SK-MEL-5 (cell line): ENCODE measurements at regions not wholly inside any gene's neighbourhood (a gene's known extent, or its start where the extent isn't known, plus 50 kb on each side); places are given as distances from the start of the nearest gene placed in this dataset.

Experiments used
- DNase-seq: peaks from one replicate; pipeline ENCODE4 v3.0.0-alpha.2; 2016; ENCODE audit warnings: low read depth, low spot score
- in situ Hi-C: cut with HindIII; loops from 2 replicates; pipeline ENCODE4 v1.10.0; 2016; ENCODE audit warnings: low sequenced_read_pairs, high pct_unique_total_duplicates, low pct_unique_long_range_greater_than_20kb

GRCh38 chr4:38223782-38224236, 263.6 kb downstream of the PTTG2 start:
- in situ Hi-C loops, result no loop called here

GRCh38 chr4:38224850-38225249, 264.7 kb downstream of the PTTG2 start:
- in situ Hi-C loops, result no loop called here
- no peak for DNase-seq

More at GRCh38 chr4:38223782-38224236, 263.6 kb downstream of the PTTG2 start:
- peak; percentile 69 for DNase-seq

DNA sequence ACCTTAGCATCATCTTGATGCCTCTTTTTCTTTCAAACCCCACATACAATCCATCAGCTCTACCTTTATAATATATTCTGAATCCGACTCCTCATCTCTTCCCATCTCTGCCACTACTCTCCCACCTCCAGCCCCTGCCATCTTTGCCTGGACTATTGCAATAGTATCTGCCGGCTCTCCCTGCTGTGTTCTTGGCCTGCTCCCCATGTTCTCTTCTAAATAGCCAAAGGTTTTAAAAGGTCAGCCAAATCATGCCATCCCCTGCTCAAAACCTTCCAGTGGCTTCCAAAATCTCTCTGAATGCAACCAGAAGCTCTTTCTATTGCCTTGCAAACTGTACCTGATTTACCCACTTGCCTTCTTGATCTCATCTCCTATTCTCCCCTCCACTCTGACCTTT, 266.0 kb downstream of the PTTG2 start:
- DNase-seq, result no peak
- in situ Hi-C loops, result no loop called here

DNA sequence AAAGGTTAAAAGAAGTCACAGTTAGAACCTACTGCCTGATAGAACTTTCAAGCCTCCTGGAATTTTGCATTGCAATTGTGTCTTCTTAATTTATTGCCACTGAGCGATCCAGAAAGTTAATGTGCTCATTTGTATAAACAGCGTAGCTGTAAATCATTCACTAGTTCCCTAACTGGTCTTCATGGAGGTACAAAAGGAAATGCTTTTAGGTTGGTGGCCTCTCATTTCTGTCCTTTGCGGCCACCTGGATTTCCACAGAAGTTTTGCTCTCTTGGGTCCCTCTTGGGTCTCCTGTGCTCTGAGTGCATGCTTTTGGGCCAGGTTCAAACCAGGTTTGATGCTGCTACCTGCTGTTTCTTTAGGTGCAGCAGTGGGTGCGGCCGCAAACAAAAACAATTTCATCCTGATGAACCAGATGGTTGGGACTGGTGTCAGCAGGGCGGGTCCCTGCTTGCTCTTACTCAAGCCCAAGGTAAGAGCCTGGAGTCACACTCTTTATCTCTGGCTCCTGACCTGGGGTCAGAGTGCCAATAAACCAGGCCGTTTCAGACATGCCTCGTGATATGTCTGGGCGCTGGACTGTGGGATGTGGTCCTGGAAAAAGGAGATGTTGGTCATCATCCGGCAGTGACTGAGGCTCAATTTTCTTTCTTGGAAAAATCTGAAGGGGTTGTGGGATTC, 270.1 kb downstream of the PTTG2 start:
- DNase-seq, result no peak
- in situ Hi-C loops, result no loop called here

DNA sequence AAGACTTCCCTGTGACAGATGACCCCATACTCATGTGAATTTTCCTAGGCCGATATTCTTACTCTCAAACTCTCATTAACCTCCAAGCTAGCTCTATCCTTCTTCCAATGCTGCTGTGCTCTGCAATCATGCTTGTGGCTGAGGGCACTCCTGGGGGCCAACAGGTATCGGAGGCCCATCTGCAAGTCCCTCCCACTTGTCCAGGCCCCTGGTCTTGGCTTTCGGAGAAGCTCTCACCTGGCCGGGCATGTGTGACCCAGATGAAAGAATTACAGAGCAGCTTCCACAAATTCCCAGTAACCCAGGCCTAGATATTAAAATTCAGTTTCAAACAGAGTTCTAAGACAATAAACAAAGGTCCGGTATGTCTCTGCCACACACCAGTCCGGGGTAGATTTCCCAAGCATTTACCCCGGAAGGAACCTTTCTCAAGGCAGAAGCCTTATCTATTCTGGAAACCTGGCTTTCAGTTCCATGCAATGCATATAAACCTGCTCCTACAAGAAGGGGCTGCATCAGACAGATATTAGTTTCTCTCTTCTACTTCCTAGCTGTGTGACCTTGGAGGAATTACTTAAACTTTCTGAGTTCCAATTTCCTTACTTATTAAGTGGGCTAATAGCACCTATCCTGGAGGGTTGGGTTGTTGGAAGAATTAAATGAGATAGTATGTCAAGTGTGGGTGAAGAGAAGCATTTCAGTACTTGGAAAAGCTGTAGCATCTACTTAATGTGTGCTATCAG, 270.8 kb downstream of the PTTG2 start:
- in situ Hi-C loops, result no loop called here
- DNase-seq, result no peak

GRCh38 chr4:38231626-38232025, 271.4 kb downstream of the PTTG2 start:
- DNase-seq, result no peak
- in situ Hi-C loops, result no loop called here

GRCh38 chr4:38232741-38233140, 272.5 kb downstream of the PTTG2 start:
- DNase-seq, result no peak
- in situ Hi-C loops, result no loop called here

DNA sequence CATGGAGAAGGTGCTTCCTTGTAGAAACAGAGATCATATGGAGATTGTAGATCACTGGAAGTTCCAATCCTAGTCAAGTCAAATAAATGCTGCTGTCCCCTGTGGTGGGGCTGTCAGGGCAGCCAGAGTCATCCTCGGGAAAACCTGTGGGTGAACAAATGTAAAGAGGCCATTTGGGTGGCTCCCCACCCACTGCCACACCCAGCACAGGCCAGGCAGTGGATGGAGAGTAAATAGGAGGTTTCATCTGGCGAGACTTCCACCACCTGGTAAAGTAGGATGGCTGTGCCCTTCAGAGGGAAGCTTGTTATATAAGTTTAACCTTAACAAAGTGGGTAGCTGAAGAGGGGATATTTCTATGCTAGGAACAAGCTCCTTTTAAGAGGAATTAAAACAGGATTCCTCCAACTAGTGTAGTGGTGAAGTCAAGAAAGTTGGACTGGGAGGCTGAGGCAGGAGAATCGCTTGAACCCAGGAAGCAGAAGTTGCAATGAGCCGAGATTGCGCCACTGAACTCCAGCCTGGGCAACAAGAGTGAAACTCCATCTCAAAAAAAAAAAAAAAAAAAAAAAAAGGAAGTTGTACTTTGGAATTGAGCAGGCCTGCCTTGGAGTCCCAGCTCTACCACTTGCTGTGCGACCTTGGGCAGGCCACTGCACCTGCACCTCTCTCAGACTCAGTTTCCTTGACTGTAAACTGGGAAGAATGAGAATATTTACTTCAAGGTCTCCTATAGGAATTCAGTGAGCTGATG, 273.7 kb downstream of the PTTG2 start:
- in situ Hi-C loops, result no loop called here
- no peak for DNase-seq

GRCh38 chr4:38235354-38235753, 275.2 kb downstream of the PTTG2 start:
- no peak for DNase-seq
- in situ Hi-C loops, result no loop called here

DNA sequence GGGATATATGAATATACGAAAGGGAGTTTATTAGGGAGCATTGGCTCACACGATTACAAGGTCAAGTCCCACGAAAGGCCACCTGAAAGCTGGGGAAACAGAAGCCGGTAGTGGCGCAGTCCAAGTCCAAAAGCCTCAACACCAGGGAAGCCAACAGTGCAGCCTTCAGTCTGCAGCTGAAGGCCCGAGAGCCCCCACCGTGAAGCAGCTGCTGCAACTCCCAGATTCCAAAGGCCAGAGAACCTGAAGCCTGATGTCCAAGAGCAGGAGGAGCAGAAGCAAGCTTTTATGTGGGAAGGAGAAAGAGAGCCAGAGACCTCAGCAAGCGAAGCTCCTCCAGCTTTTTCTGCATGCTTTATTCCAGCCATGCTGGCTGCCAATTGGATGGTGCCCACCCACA, 275.8 kb downstream of the PTTG2 start:
- in situ Hi-C loops, result no loop called here
- no peak for DNase-seq

- in situ Hi-C loops, result no loop called here
- DNase-seq, result no peak
Observed at GRCh38 chr4:38236503-38236902, 276.3 kb downstream of the PTTG2 start.

DNA sequence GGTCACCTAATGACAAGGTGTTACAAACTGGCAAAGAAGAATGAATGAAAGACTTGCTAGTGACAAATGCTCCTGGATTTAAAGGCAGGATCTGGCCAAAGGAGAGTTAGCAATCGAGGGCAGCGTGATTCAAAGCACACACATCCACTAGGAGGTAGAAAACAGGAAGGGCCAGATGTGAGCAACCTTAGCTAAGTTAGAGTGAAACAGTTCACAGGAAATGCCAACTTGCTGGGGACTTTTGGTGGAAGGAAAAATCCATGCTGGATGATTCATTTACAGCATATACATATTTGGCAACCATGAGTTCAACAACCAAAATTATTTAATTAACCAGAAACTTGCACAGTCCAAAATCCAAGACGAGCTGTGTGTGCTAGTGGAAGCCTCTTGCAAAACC, 276.9 kb downstream of the PTTG2 start:
- no peak for DNase-seq
- in situ Hi-C loops, result no loop called here

- no peak for DNase-seq
- in situ Hi-C loops, result no loop called here
Observed at GRCh38 chr4:38241541-38241940, 281.3 kb downstream of the PTTG2 start.

- no peak for DNase-seq
- in situ Hi-C loops, result no loop called here
Observed at GRCh38 chr4:38242101-38242500, 281.9 kb downstream of the PTTG2 start.

DNA sequence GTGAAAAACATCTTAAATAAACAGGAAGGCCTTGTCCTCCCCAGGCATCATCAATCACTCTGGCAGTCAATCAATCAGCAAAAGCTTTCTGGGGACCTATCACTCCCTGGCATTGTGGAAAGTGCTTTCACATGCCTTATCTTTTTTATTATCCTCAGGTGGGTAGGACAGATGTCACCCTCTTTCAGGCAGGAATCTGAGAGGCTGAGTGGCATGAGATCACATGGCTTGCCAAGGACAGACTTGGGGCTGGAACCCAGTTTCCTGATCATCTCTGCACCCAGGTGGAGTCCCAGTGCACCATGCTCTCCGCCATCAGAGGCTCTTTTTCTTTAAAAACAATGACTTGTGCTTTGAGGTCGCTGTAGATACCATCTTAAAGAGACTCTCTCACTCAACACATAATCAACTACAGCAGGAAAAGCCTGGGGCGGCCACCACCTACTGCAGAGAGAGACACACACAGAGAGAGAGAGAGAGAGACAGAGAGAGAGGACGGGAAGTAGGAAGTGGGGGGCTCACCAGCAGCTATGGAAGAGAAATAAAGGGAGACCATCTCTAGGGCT, 282.7 kb downstream of the PTTG2 start:
- no peak for DNase-seq
- in situ Hi-C loops, result no loop called here

DNA sequence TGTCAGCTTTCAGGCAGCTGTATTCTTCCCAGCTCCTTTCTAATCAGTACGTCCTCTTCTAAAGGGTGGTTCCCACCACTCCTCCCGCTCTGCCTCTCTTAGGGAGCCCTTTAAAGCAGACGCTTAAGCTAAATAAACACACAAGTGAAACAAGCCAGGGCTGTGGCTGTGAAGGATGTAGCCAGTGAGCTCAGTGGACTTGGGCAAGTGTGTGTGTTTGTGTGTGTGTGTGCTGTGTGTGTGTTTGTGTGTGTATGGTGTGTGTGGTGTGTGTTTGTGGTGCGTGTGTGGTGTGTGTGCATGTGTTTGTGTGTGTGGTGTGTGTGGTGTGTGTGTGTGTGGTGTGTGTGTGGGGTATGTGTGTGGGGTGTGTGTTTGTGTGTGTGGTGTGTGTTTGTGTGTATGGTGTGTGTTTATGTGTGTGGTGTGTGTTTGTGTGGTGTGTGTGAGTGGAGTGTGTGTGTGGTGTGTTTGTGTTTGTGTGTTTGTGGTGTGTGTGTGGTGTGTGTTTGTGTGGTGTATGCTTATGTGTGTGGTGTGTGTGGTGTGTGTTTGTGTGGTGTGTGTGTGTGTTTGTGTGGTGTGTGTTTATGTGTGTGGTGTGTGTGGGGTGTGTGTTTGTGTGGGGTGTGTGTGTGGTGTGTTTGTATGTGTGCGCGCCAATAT, 283.3 kb downstream of the PTTG2 start:
- in situ Hi-C loops, result no loop called here
- no peak for DNase-seq

GRCh38 chr4:38254825-38255224, 294.6 kb downstream of the PTTG2 start:
- in situ Hi-C loops, result no loop called here
- DNase-seq, result no peak

- no peak for DNase-seq
- in situ Hi-C loops, result no loop called here
Observed at GRCh38 chr4:38255572-38255971, 295.4 kb downstream of the PTTG2 start.
